Mesendoderm (in vitro differentiated cells): ENCODE measurements at regions not wholly inside any gene's neighbourhood (a gene's known extent, or its start where the extent isn't known, plus 50 kb on each side); places are given as distances from the start of the nearest gene placed in this dataset.
A peak's percentile ranks its signal among the peaks of the same experiment; 100 is the strongest.
"Not testable (repeated sequence)": the region's sequence is repeated elsewhere in the genome, so short reads cannot be mapped to it uniquely, and the experiment has no call there.

Experiments
- DNase-seq: peaks from one replicate; pipeline ENCODE4 v3.0.0; 2013
- H2AK5ac ChIP-seq: 2 replicates; pipeline ENCODE4 v1.6.1; 2013; ENCODE audit warnings: low read length, inconsistent platforms
- H2BK120ac ChIP-seq: 2 replicates; pipeline ENCODE4 v1.6.1; 2013; ENCODE audit warnings: low read depth, mild to moderate bottlenecking, low read length, moderate library complexity, mixed read lengths
- H2BK15ac ChIP-seq: replicated peaks from 2 replicates; pipeline ENCODE4 v1.6.1; 2013; ENCODE audit warnings: low read depth, mild to moderate bottlenecking, moderate library complexity
- H2BK5ac ChIP-seq: 2 replicates; pipeline ENCODE4 v1.6.1; 2013; ENCODE audit warnings: low read length, inconsistent platforms
- H3K18ac ChIP-seq: 2 replicates; pipeline ENCODE4 v1.6.1; 2013; ENCODE audit warnings: mild to moderate bottlenecking, low read length, mixed read lengths
- H3K23ac ChIP-seq: one replicate; pipeline ENCODE4 v1.6.1; 2013; ENCODE audit warnings: low read length
- H3K27ac ChIP-seq: 2 replicates; pipeline ENCODE4 v1.5.1; 2013; ENCODE audit warnings: low read depth, mild to moderate bottlenecking, inconsistent platforms, low read length, moderate library complexity
- H3K27me3 ChIP-seq: 2 replicates; pipeline ENCODE4 v1.6.1; 2013; ENCODE audit warnings: low read length, control low read depth, mild to moderate bottlenecking, inconsistent platforms; ENCODE audit not compliant: insufficient read depth, poor library complexity
- H3K36me3 ChIP-seq: 2 replicates; pipeline ENCODE4 v1.6.1; 2013; ENCODE audit warnings: low read length, inconsistent platforms; ENCODE audit not compliant: control insufficient read depth, insufficient read depth
- H3K4ac ChIP-seq: one replicate; pipeline ENCODE4 v1.6.1; 2013; ENCODE audit warnings: low read depth, mild to moderate bottlenecking, low read length, moderate library complexity
- H3K4me1 ChIP-seq: 2 replicates; pipeline ENCODE4 v1.6.1; 2013; ENCODE audit warnings: low read depth, low read length, inconsistent platforms; ENCODE audit not compliant: control insufficient read depth
- H3K4me2 ChIP-seq: 2 replicates; pipeline ENCODE4 v1.6.1; 2013; ENCODE audit warnings: low read length
- H3K4me3 ChIP-seq: 2 replicates; pipeline ENCODE4 v1.5.1; 2013; ENCODE audit warnings: mild to moderate bottlenecking, low read length
- H3K56ac ChIP-seq: one replicate; pipeline ENCODE4 v1.6.1; 2013; ENCODE audit warnings: low read length
- H3K79me1 ChIP-seq: 2 replicates; pipeline ENCODE4 v1.6.1; 2013; ENCODE audit warnings: low read length, inconsistent platforms
- H3K79me2 ChIP-seq: 2 replicates; pipeline ENCODE4 v1.6.1; 2013; ENCODE audit warnings: mild to moderate bottlenecking, low read length; ENCODE audit not compliant: control insufficient read depth, insufficient read depth
- H3K9ac ChIP-seq: 2 replicates; pipeline ENCODE4 v1.6.1; 2013; ENCODE audit warnings: low read length, inconsistent platforms
- H4K5ac ChIP-seq: one replicate; pipeline ENCODE4 v1.6.1; 2013; ENCODE audit warnings: low read length
- H4K8ac ChIP-seq: one replicate; pipeline ENCODE4 v1.6.1; 2013; ENCODE audit warnings: low read depth, mild to moderate bottlenecking, control low read depth, low read length, moderate library complexity
- WGBS: extraction: QIAGEN DNeasy Blood & Tissue Kit; methylation state at CpG from one replicate; pipeline ENCODE4 v1.1.7; 2013; ENCODE audit warnings: low lambda C conversion rate, missing lambda C conversion rate; ENCODE audit not compliant: insufficient coverage; ENCODE audit errors: extremely low coverage; 5-methylcytosine and 5-hydroxymethylcytosine counted together

GRCh38 chr3:110324171-110324705 lies 747.4 kb upstream of the NECTIN3 start:
- no peaks in the 10 kb centered on the region for H3K27me3 ChIP-seq
- no peak overlapping the region for H2AK5ac ChIP-seq
- no peaks in the 10 kb centered on the region for H3K4me1 ChIP-seq
- H3K9ac ChIP-seq: no peak overlapping the region
- H3K79me1 ChIP-seq: no peaks in the 10 kb centered on the region
- no peak overlapping the region for H2BK120ac ChIP-seq
- H3K4me2 ChIP-seq: no peak overlapping the region
- no peak overlapping the region for H3K18ac ChIP-seq
- H3K4me3 ChIP-seq: no peak overlapping the region
- no peak overlapping the region for H3K27ac ChIP-seq
- H3K36me3 ChIP-seq: no peaks in the 10 kb centered on the region
- DNase-seq: no peak
- H2BK5ac ChIP-seq: no peak overlapping the region
- H3K56ac ChIP-seq: no peak overlapping the region
- WGBS: no CpG with 5 or more reads among the region's 3 CpGs
- no peak overlapping the region for H3K23ac ChIP-seq
- H2BK15ac ChIP-seq: no peak overlapping the region
- no peak overlapping the region for H3K4ac ChIP-seq
- no peak overlapping the region for H4K8ac ChIP-seq
- no peak overlapping the region for H4K5ac ChIP-seq
- H3K79me2 ChIP-seq: no peaks in the 10 kb centered on the region

GRCh38 chr3:110327870-110328269 lies 743.7 kb upstream of the NECTIN3 start:
- WGBS: no CpG with 5 or more reads among the region's 2 CpGs
- Histone ChIP-seq H3K23ac (no peak overlapping the region), H3K27ac (no peak overlapping the region), H2AK5ac (no peak overlapping the region), H3K4me3 (no peak overlapping the region), H3K36me3 (no peaks in the 10 kb centered on the region), H3K27me3 (no peaks in the 10 kb centered on the region), H4K8ac (no peak overlapping the region), H2BK5ac (no peak overlapping the region), H3K18ac (no peak overlapping the region), H3K4me2 (no peak overlapping the region), H3K9ac (no peak overlapping the region), H4K5ac (no peak overlapping the region), H3K79me2 (no peaks in the 10 kb centered on the region), H3K79me1 (no peaks in the 10 kb centered on the region), H3K56ac (no peak overlapping the region), H2BK15ac (no peak overlapping the region), H3K4me1 (no peaks in the 10 kb centered on the region), H2BK120ac (no peak overlapping the region), H3K4ac (no peak overlapping the region)
- no peak for DNase-seq

GRCh38 chr3:110331562-110331961 lies 740.1 kb upstream of the NECTIN3 start:
- H3K27me3 ChIP-seq, H3K18ac ChIP-seq, H3K4me2 ChIP-seq, H3K36me3 ChIP-seq, H3K79me2 ChIP-seq, H4K5ac ChIP-seq, H2BK120ac ChIP-seq, H3K4ac ChIP-seq, H2BK15ac ChIP-seq, DNase-seq, H3K23ac ChIP-seq, H2AK5ac ChIP-seq, H3K9ac ChIP-seq, H3K4me1 ChIP-seq, H4K8ac ChIP-seq, H3K27ac ChIP-seq, H3K4me3 ChIP-seq, H2BK5ac ChIP-seq, H3K79me1 ChIP-seq, H3K56ac ChIP-seq: not testable (repeated sequence)
- WGBS: no CpG with 5 or more reads among the region's 2 CpGs

- no peaks in the 10 kb centered on the region for H3K79me2 ChIP-seq
- H3K18ac ChIP-seq: no peak overlapping the region
- H3K23ac ChIP-seq: no peak overlapping the region
- no peak overlapping the region for H4K8ac ChIP-seq
- WGBS: no CpG with 5 or more reads among the region's 3 CpGs
- DNase-seq: peak; percentile 48
- no peak overlapping the region for H3K4me3 ChIP-seq
- no peaks in the 10 kb centered on the region for H3K79me1 ChIP-seq
- H3K4me2 ChIP-seq: no peak overlapping the region
- no peak overlapping the region for H2BK15ac ChIP-seq
- no peak overlapping the region for H3K56ac ChIP-seq
- no peaks in the 10 kb centered on the region for H3K36me3 ChIP-seq
- H3K4ac ChIP-seq: no peak overlapping the region
- no peak overlapping the region for H3K27ac ChIP-seq
- no peak overlapping the region for H2BK5ac ChIP-seq
- H3K9ac ChIP-seq: no peak overlapping the region
- no peak overlapping the region for H2BK120ac ChIP-seq
- H3K27me3 ChIP-seq: no peaks in the 10 kb centered on the region
- H3K4me1 ChIP-seq: no peaks in the 10 kb centered on the region
- H2AK5ac ChIP-seq: no peak overlapping the region
- no peak overlapping the region for H4K5ac ChIP-seq
Measured at GRCh38 chr3:110332629-110333028, 739.0 kb upstream of the NECTIN3 start.

- Histone ChIP-seq H3K18ac (no peak overlapping the region), H4K8ac (no peak overlapping the region), H3K27ac (no peak overlapping the region), H4K5ac (no peak overlapping the region), H3K4me2 (no peak overlapping the region), H3K4me3 (no peak overlapping the region), H3K56ac (no peak overlapping the region), H2AK5ac (no peak overlapping the region), H3K4me1 (no peaks in the 10 kb centered on the region), H3K27me3 (no peaks in the 10 kb centered on the region), H3K79me2 (no peaks in the 10 kb centered on the region), H2BK120ac (no peak overlapping the region), H3K4ac (no peak overlapping the region), H3K9ac (no peak overlapping the region), H3K36me3 (no peaks in the 10 kb centered on the region), H3K79me1 (no peaks in the 10 kb centered on the region), H3K23ac (no peak overlapping the region), H2BK5ac (no peak overlapping the region), H2BK15ac (no peak overlapping the region)
- WGBS: no CpG with 5 or more reads among the region's 2 CpGs
- DNase-seq: no peak
Measured at GRCh38 chr3:110341047-110341446, 730.6 kb upstream of the NECTIN3 start.

- Histone ChIP-seq H3K4me3 (no peak overlapping the region), H3K18ac (no peak overlapping the region), H3K9ac (no peak overlapping the region), H2BK5ac (no peak overlapping the region), H3K4me2 (no peak overlapping the region), H3K27me3 (no peaks in the 10 kb centered on the region), H3K4me1 (no peaks in the 10 kb centered on the region), H3K23ac (no peak overlapping the region), H3K36me3 (no peaks in the 10 kb centered on the region), H3K56ac (no peak overlapping the region), H4K5ac (no peak overlapping the region), H2BK120ac (no peak overlapping the region), H3K4ac (no peak overlapping the region), H3K79me1 (no peaks in the 10 kb centered on the region), H3K27ac (no peak overlapping the region), H2BK15ac (no peak overlapping the region), H2AK5ac (no peak overlapping the region), H3K79me2 (no peaks in the 10 kb centered on the region), H4K8ac (no peak overlapping the region)
- DNase-seq: no peak
- WGBS: no CpG with 5 or more reads among the region's 3 CpGs
Measured at GRCh38 chr3:110343376-110343775, 728.2 kb upstream of the NECTIN3 start.
